HCT116 (cell line): ENCODE measurements at regions not wholly inside any gene's neighbourhood (a gene's known extent, or its start where the extent isn't known, plus 50 kb on each side); places are given as distances from the start of the nearest gene placed in this dataset.

Experiments used
- ATAC-seq: fragments of 200-7000 bp; cut with Tn5 transposase; 2 replicates; pipeline ENCODE4 v1.9.1; 2020; ENCODE audit warnings: mild to moderate bottlenecking, moderate library complexity
- BruUV-seq: library from RNA; stranded (reverse); fragments of 400-500 nt; replicated peaks from 2 replicates; lab custom pipeline; 2021; lab: Mats Ljungman, UMichigan
- CTCF ChIA-PET: fragments of 300-600 bp; sonication (Branson Sonifier 250); formaldehyde crosslinking; loops from one replicate; lab custom pipeline; 2021; ENCODE audit warnings: antibody characterized with exemption; lab: Charles Lee
- POLR2A ChIA-PET: fragments of 300-600, 350-600 bp; sonication (Branson Sonifier 250); formaldehyde crosslinking; loops from one replicate; lab custom pipeline; 2021; ENCODE audit warnings: antibody characterized with exemption; lab: Charles Lee
- RAD21 ChIA-PET, 2 experiments: fragments of 300-600 bp; sonication (Branson Sonifier 250); formaldehyde crosslinking; loops; one replicate each; lab custom pipeline; 2023; ENCODE audit warnings: low total read pairs in 2 of 2; ENCODE audit not compliant: uncharacterized antibody in 2 of 2, unreplicated experiment in 2 of 2, low non-redundant PET in 1 of 2; lab: Charles Lee
- DNase-seq: peaks from one replicate; pipeline ENCODE4 v3.0.0-alpha.2; 2010; ENCODE audit warnings: low read depth, low spot score
- H2AFZ ChIP-seq: fragments of 200-600 bp; shearing (Covaris generic), sonication (generic); 2 replicates; pipeline ENCODE4 v1.6.1; 2017; ENCODE audit warnings: low read depth, mixed run types, mixed read lengths, antibody characterized with exemption, low read length; ENCODE audit not compliant: poor library complexity, severe bottlenecking
- H3K27ac ChIP-seq: 2 replicates; pipeline ENCODE4 v1.5.1; 2012; ENCODE audit warnings: low read depth, low read length
- H3K27me3 ChIP-seq: fragments of 200-600 bp; sonication (generic); 2 replicates; pipeline ENCODE4 v1.6.1; 2016; ENCODE audit warnings: mixed run types, low read length, mixed read lengths; ENCODE audit not compliant: insufficient read depth
- H3K36me3 ChIP-seq, 2 experiments: fragments of 200-500 bp in 1 of 2; fragments of 200-600 bp in 1 of 2; sonication (Bioruptor generic) in 1 of 2; sonication (generic) in 1 of 2; 2 replicates each; pipeline versions ENCODE4 v1.5.1 to v1.6.1; 2014 to 2016; ENCODE audit warnings: low read length in 2 of 2, inconsistent platforms in 1 of 2, mixed read lengths in 1 of 2, mixed run types in 1 of 2; ENCODE audit not compliant: insufficient read depth in 2 of 2, control insufficient read depth in 1 of 2
- H3K4me1 ChIP-seq, 2 experiments: fragments of 200-600 bp in 1 of 2; sonication (generic) in 1 of 2; 2 replicates each; pipeline versions ENCODE4 v1.5.1 to v1.6.1; 2012 to 2017; ENCODE audit warnings: low read length in 2 of 2, inconsistent platforms in 1 of 2, mild to moderate bottlenecking in 1 of 2, mixed read lengths in 1 of 2, mixed run types in 1 of 2, moderate library complexity in 1 of 2; ENCODE audit not compliant: insufficient read depth in 2 of 2, control insufficient read depth in 1 of 2
- H3K4me2 ChIP-seq: fragments of 200-600 bp; sonication (generic); 2 replicates; pipeline ENCODE4 v1.6.1; 2017; ENCODE audit warnings: mixed run types, low read length, mixed read lengths
- H3K4me3 ChIP-seq, 2 experiments: fragments of 200-600 bp in 1 of 2; sonication (generic) in 1 of 2; replicated peaks in 1 of 2; 2 replicates each; pipeline ENCODE4 v1.5.1; 2011 to 2016; ENCODE audit warnings: low read length in 2 of 2, control low read depth in 1 of 2, low read depth in 1 of 2, mild to moderate bottlenecking in 1 of 2, mixed read lengths in 1 of 2, mixed run types in 1 of 2
- H3K79me2 ChIP-seq: fragments of 200-600 bp; sonication (generic); 2 replicates; pipeline ENCODE4 v1.6.1; 2017; ENCODE audit warnings: mild to moderate bottlenecking, mixed run types, low read length, moderate library complexity, mixed read lengths; ENCODE audit not compliant: insufficient read depth
- H3K9ac ChIP-seq: fragments of 200-600 bp; sonication (generic); 2 replicates; pipeline ENCODE4 v1.6.1; 2016; ENCODE audit warnings: low read length, mixed read lengths
- H3K9me2 ChIP-seq: fragments of 200-600 bp; sonication (generic), shearing (Covaris generic); 2 replicates; pipeline ENCODE4 v1.6.1; 2017; ENCODE audit warnings: mixed run types, mild to moderate bottlenecking, moderate library complexity; ENCODE audit not compliant: insufficient read depth
- H3K9me3 ChIP-seq, 2 experiments: fragments of 200-500 bp in 1 of 2; fragments of 200-600 bp in 1 of 2; sonication (Bioruptor generic) in 1 of 2; sonication (generic) in 1 of 2; 2 replicates each; pipeline ENCODE4 v1.6.1; 2014 to 2017; ENCODE audit warnings: low read length in 2 of 2, mixed read lengths in 2 of 2, inconsistent platforms in 1 of 2, low read depth in 1 of 2, mild to moderate bottlenecking in 1 of 2, mixed run types in 1 of 2, moderate library complexity in 1 of 2; ENCODE audit not compliant: control insufficient read depth in 1 of 2, insufficient read depth in 1 of 2
- H4K20me1 ChIP-seq: fragments of 200-600 bp; sonication (generic), shearing (Covaris generic); 2 replicates; pipeline ENCODE4 v1.6.1; 2017; ENCODE audit warnings: mixed run types, mild to moderate bottlenecking, moderate library complexity; ENCODE audit not compliant: insufficient read depth
- CBX3 ChIP-seq: IDR thresholded peaks from 2 replicates; pipeline ENCODE4 v1.6.1; 2012; ENCODE audit warnings: low read depth
- CEBPB ChIP-seq: IDR thresholded peaks from 2 replicates; pipeline ENCODE4 v1.6.1; 2012; ENCODE audit warnings: low read depth
- CTCF ChIP-seq, 3 experiments: fragments of 200-600 bp in 1 of 3; sonication (generic) in 1 of 3; IDR thresholded peaks in 2 of 3; conservative IDR thresholded peaks in 1 of 3; 2 replicates each; pipeline ENCODE4 v1.5.1; 2012 to 2017; ENCODE audit warnings: low read depth in 2 of 3, low read length in 2 of 3, antibody characterized with exemption in 1 of 3, borderline replicate concordance in 1 of 3, control low read depth in 1 of 3, mild to moderate bottlenecking in 1 of 3, mixed read lengths in 1 of 3, mixed run types in 1 of 3, moderate library complexity in 1 of 3; ENCODE audit not compliant: insufficient read depth in 1 of 3
- ELF1 ChIP-seq: IDR thresholded peaks from 2 replicates; pipeline ENCODE4 v1.6.1; 2012; ENCODE audit warnings: low read depth, borderline replicate concordance
- EZH2 ChIP-seq: fragments of 200-600 bp; sonication (generic); IDR thresholded peaks from 2 replicates; pipeline ENCODE4 v1.6.1; 2017; ENCODE audit warnings: antibody characterized with exemption, mixed run types
- JUND ChIP-seq: IDR thresholded peaks from 2 replicates; pipeline ENCODE4 v1.6.1; 2012
- POLR2AphosphoS5 ChIP-seq: IDR thresholded peaks from 2 replicates; pipeline ENCODE4 v1.6.1; 2011; ENCODE audit warnings: mild to moderate bottlenecking, low read depth, low read length, moderate library complexity
- SP1 ChIP-seq: IDR thresholded peaks from 2 replicates; pipeline ENCODE4 v1.6.1; 2012; ENCODE audit warnings: low read depth
- SRF ChIP-seq: IDR thresholded peaks from 2 replicates; pipeline ENCODE4 v1.6.1; 2012; ENCODE audit warnings: low read depth
- TCF7L2 ChIP-seq: IDR thresholded peaks from 2 replicates; pipeline ENCODE4 v1.7.0; 2011; ENCODE audit warnings: borderline replicate concordance, inconsistent platforms; ENCODE audit not compliant: insufficient read depth, insufficient read length; ENCODE audit errors: extremely low read depth
- intact Hi-C: fragments of 100-400 bp; cut with micrococcal nuclease; formaldehyde crosslinking; loops from 2 replicates; pipeline ENCODE4 v1.10.0; 2022
- TF ChIP-seq, protein P1 (sequence below): IDR thresholded peaks from 2 replicates; pipeline ENCODE4 v1.6.1; 2012; ENCODE audit warnings: low read depth
- TF ChIP-seq, protein P2 (sequence below): IDR thresholded peaks from 2 replicates; pipeline ENCODE4 v1.6.1; 2012

- H3K27me3 ChIP-seq, result no peaks in the 10 kb centered on the region
- H3K36me3 ChIP-seq, result no peaks in the 10 kb centered on the region
- no peak overlapping the region for H2AFZ ChIP-seq
- H3K9me2 ChIP-seq, result no peaks in the 10 kb centered on the region
- H3K4me3 ChIP-seq, result no peak overlapping the region
- BruUV-seq, result no TSS peak
- no peaks in the 10 kb centered on the region for H4K20me1 ChIP-seq
- no peaks in the 10 kb centered on the region for H3K9me3 ChIP-seq
- RAD21 ChIA-PET, result no interaction called here
- no peak for TF ChIP-seq JUND
- TF ChIP-seq, protein P1, sequence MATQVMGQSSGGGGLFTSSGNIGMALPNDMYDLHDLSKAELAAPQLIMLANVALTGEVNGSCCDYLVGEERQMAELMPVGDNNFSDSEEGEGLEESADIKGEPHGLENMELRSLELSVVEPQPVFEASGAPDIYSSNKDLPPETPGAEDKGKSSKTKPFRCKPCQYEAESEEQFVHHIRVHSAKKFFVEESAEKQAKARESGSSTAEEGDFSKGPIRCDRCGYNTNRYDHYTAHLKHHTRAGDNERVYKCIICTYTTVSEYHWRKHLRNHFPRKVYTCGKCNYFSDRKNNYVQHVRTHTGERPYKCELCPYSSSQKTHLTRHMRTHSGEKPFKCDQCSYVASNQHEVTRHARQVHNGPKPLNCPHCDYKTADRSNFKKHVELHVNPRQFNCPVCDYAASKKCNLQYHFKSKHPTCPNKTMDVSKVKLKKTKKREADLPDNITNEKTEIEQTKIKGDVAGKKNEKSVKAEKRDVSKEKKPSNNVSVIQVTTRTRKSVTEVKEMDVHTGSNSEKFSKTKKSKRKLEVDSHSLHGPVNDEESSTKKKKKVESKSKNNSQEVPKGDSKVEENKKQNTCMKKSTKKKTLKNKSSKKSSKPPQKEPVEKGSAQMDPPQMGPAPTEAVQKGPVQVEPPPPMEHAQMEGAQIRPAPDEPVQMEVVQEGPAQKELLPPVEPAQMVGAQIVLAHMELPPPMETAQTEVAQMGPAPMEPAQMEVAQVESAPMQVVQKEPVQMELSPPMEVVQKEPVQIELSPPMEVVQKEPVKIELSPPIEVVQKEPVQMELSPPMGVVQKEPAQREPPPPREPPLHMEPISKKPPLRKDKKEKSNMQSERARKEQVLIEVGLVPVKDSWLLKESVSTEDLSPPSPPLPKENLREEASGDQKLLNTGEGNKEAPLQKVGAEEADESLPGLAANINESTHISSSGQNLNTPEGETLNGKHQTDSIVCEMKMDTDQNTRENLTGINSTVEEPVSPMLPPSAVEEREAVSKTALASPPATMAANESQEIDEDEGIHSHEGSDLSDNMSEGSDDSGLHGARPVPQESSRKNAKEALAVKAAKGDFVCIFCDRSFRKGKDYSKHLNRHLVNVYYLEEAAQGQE, result no peak
- TF ChIP-seq TCF7L2, result no peak
- no peak for TF ChIP-seq SRF
- TF ChIP-seq POLR2AphosphoS5, result no peak
- TF ChIP-seq CBX3, result no peak
- TF ChIP-seq ELF1, result no peak
- TF ChIP-seq SP1, result no peak
- H3K79me2 ChIP-seq, result no peaks in the 10 kb centered on the region
- intact Hi-C loops, result no loop called here
- no peak overlapping the region for H3K9ac ChIP-seq
- DNase-seq (no peak), ATAC-seq (no peak)
- POLR2A ChIA-PET, result no interaction called here
- no peak overlapping the region for H3K4me2 ChIP-seq
- no peaks in the 10 kb centered on the region for H3K4me1 ChIP-seq
- CTCF ChIA-PET, result no interaction called here
- no peak overlapping the region for H3K27ac ChIP-seq
Observed at GRCh38 chr7:124295289-124295688, 262.4 kb upstream of the TMEM229A start.

- BruUV-seq, result no TSS peak
- Histone ChIP-seq H3K79me2 (no peaks in the 10 kb centered on the region), H3K27me3 (no peaks in the 10 kb centered on the region), H3K9ac (no peak overlapping the region), H2AFZ (no peak overlapping the region), H3K9me2 (no peaks in the 10 kb centered on the region), H3K27ac (no peak overlapping the region), H3K4me1 (no peaks in the 10 kb centered on the region), H3K9me3 (no peaks in the 10 kb centered on the region), H3K4me2 (no peak overlapping the region), H3K4me3 (no peak overlapping the region), H4K20me1 (no peaks in the 10 kb centered on the region), H3K36me3 (no peaks in the 10 kb centered on the region)
- ChIA-PET RAD21 (no interaction called here), CTCF (no interaction called here), POLR2A (no interaction called here)
- no peak for DNase-seq
- TF ChIP-seq CTCF (IDR thresholded peaks at IDR 0.05 in 2 of 3, conservative IDR thresholded peaks at IDR 0.05 in 1 of 3; ENCODE audit: borderline replicate concordance in 1 of 3, insufficient read depth in 1 of 3, low read depth in 2 of 3, low read length in 2 of 3) (no peak), EZH2 (no peak), CEBPB (no peak)
- TF ChIP-seq, protein P2, sequence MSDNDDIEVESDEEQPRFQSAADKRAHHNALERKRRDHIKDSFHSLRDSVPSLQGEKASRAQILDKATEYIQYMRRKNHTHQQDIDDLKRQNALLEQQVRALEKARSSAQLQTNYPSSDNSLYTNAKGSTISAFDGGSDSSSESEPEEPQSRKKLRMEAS, result no peak
- ATAC-seq, result no peak
- intact Hi-C loops, result no loop called here
Observed at GRCh38 chr7:124284937-124285336, 252.1 kb upstream of the TMEM229A start.
